Upper lobe of left lung (tissue), 6 donors: ENCODE measurements at regions not wholly inside any gene's neighbourhood (a gene's known extent, or its start where the extent isn't known, plus 50 kb on each side); places are given as distances from the start of the nearest gene placed in this dataset.

Experiments used
- ATAC-seq, 2 donors: fragments of 200-7000 bp; cut with Tn5 transposase; one replicate each; pipeline ENCODE4 v1.9.1; 2022; ENCODE audit warnings: mild to moderate bottlenecking in 2 of 2, moderate library complexity in 2 of 2; ENCODE audit not compliant: low FRiP score in 2 of 2
- DNase-seq, 2 donors: peaks; one replicate each; pipeline ENCODE4 v3.0.0-alpha.2; 2019 to 2020
- H3K27ac ChIP-seq, 4 donors: fragments of 200-600 bp; sonication (generic); one replicate each; pipeline ENCODE4 v1.5.1; 2016 to 2019
- H3K27me3 ChIP-seq, 4 donors: fragments of 200-600 bp; sonication (generic); one replicate each; pipeline ENCODE4 v1.5.1; 2017 to 2019
- H3K36me3 ChIP-seq, 4 donors: fragments of 200-600 bp; sonication (generic); one replicate each; pipeline ENCODE4 v1.5.1; 2016 to 2019
- H3K4me1 ChIP-seq, 4 donors: fragments of 200-600 bp; sonication (generic); one replicate each; pipeline ENCODE4 v1.5.1; 2018 to 2019
- H3K4me3 ChIP-seq, 4 donors: fragments of 200-600 bp; sonication (generic); one replicate each; pipeline ENCODE4 v1.5.1; 2017 to 2019; ENCODE audit warnings: mild to moderate bottlenecking in 2 of 4, moderate library complexity in 1 of 4
- H3K9me3 ChIP-seq, 4 donors: fragments of 200-600 bp; sonication (generic); one replicate each; pipeline ENCODE4 v1.5.1; 2018 to 2019
- CTCF ChIP-seq, 6 experiments: fragments of 450-650 bp in 4 of 6; fragments of 200-600 bp in 2 of 6; sonication (generic) in 2 of 6; IDR thresholded peaks; one replicate each; pipeline ENCODE4 v1.5.1; 2016 to 2019; ENCODE audit warnings: antibody characterized with exemption in 6 of 6
- EP300 ChIP-seq, 4 donors: sonication (generic); formaldehyde crosslinking; IDR thresholded peaks; one replicate each; pipeline ENCODE4 v1.5.1; 2017; ENCODE audit warnings: antibody characterized with exemption in 4 of 4, control low read depth in 2 of 4
- POLR2A ChIP-seq, 4 donors: fragments of 450-650 bp; IDR thresholded peaks; one replicate each; pipeline ENCODE4 v1.5.1; 2016 to 2017; ENCODE audit warnings: antibody characterized with exemption in 4 of 4, mild to moderate bottlenecking in 2 of 4
- POLR2AphosphoS5 ChIP-seq, 2 donors: sonication (generic); formaldehyde crosslinking; IDR thresholded peaks; one replicate each; pipeline ENCODE4 v1.5.1; 2017; ENCODE audit warnings: antibody characterized with exemption in 2 of 2
- WGBS, 2 donors: methylation state at CpG; one replicate each; pipeline ENCODE4 v1.1.5; 2017 to 2018; 5-methylcytosine and 5-hydroxymethylcytosine counted together
- donor health status: DM: no; HTN: no; CAD: no; lungs with moderate emphysema.
- donor health status: DM: no; HTN: yes; CAD: no; lungs with severe emphysema.

- H3K27me3 ChIP-seq: no peaks in the 10 kb centered on the region
- TF ChIP-seq CTCF (IDR thresholded peaks at IDR 0.05) (no peak), EP300 (IDR thresholded peaks at IDR 0.05) (no peak), POLR2AphosphoS5 (IDR thresholded peaks at IDR 0.05) (no peak), POLR2A (IDR thresholded peaks at IDR 0.05) (no peak)
- 75 to 79% methylated on average over 4 of the region's 4 CpGs for WGBS, 2 donors
- no peaks in the 10 kb centered on the region for H3K36me3 ChIP-seq
- H3K4me3 ChIP-seq: no peak overlapping the region
- no peak for ATAC-seq
- DNase-seq: no peak
- H3K9me3 ChIP-seq: no peaks in the 10 kb centered on the region
- H3K4me1 ChIP-seq: no peaks in the 10 kb centered on the region
- no peak overlapping the region for H3K27ac ChIP-seq
Measured at GRCh38 chr12:19891936-19892591, 452.8 kb downstream of the AEBP2 start.

- Histone ChIP-seq H3K4me3 (no peak overlapping the region), H3K4me1 (no peaks in the 10 kb centered on the region), H3K27me3 (no peaks in the 10 kb centered on the region), H3K36me3 (no peaks in the 10 kb centered on the region), H3K27ac (no peak overlapping the region), H3K9me3 (no peaks in the 10 kb centered on the region)
- TF ChIP-seq POLR2A (IDR thresholded peaks at IDR 0.05) (no peak), POLR2AphosphoS5 (IDR thresholded peaks at IDR 0.05) (no peak), EP300 (IDR thresholded peaks at IDR 0.05) (no peak), CTCF (IDR thresholded peaks at IDR 0.05) (peak in 1 of 6 experiments; percentile 11)
- whole genome bisulfite sequencing, 2 donors: 92 to 94% methylated on average over 1 of the region's 1 CpG
- DNase-seq (no peak), ATAC-seq (peak in 1 of 2 donors; percentile 57)
Measured at GRCh38 chr12:19893514-19893913, 454.2 kb downstream of the AEBP2 start.

DNA sequence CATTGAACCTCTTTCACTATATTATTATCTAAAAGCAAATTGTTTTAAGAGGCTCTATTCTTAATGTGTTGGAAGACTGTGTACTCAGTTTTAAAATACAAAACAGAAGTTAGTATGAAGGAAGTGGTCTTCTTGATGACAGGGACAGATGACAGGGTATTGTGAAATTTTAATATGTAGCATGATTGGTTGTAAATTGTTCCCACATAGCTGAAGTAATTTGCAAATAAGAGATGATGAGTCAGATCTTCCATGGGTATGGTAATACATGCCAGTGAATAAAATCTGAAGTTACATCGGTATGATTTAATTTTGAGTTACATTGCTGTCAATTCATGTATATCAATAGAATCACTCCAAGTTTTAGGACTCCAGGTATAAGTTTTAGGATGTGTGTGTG lies 454.8 kb downstream of the AEBP2 start:
- DNase-seq (no peak), ATAC-seq (peak in 1 of 2 donors; percentile 34)
- H3K36me3 ChIP-seq: no peaks in the 10 kb centered on the region
- no peak overlapping the region for H3K27ac ChIP-seq
- no peaks in the 10 kb centered on the region for H3K9me3 ChIP-seq
- no peak for TF ChIP-seq CTCF (IDR thresholded peaks at IDR 0.05)
- H3K27me3 ChIP-seq: no peaks in the 10 kb centered on the region
- no peaks in the 10 kb centered on the region for H3K4me1 ChIP-seq
- whole genome bisulfite sequencing, 2 donors: 62 to 81% methylated on average over 1 of the region's 1 CpG
- H3K4me3 ChIP-seq: no peak overlapping the region

GRCh38 chr12:19894803-19895202 lies 455.5 kb downstream of the AEBP2 start:
- ATAC-seq (no peak), DNase-seq (no peak)
- Histone ChIP-seq H3K9me3 (no peaks in the 10 kb centered on the region), H3K27ac (no peak overlapping the region), H3K36me3 (no peaks in the 10 kb centered on the region), H3K4me1 (no peaks in the 10 kb centered on the region), H3K27me3 (no peaks in the 10 kb centered on the region), H3K4me3 (no peak overlapping the region)
- TF ChIP-seq EP300 (IDR thresholded peaks at IDR 0.05) (no peak), POLR2AphosphoS5 (IDR thresholded peaks at IDR 0.05) (no peak), POLR2A (IDR thresholded peaks at IDR 0.05) (no peak), CTCF (IDR thresholded peaks at IDR 0.05) (no peak)
- 53 to 67% methylated on average over 5 of the region's 5 CpGs for WGBS, 2 donors
